Activated T-cell treated with anti-CD3 and anti-CD28 coated beads, Interleukin-2, amount 50 U/mL, for 72 hours (primary cell): ENCODE measurements at regions not wholly inside any gene's neighbourhood (a gene's known extent, or its start where the extent isn't known, plus 50 kb on each side); places are given as distances from the start of the nearest gene placed in this dataset.
A peak's percentile ranks its signal among the peaks of the same experiment; 100 is the strongest.
"Not testable (repeated sequence)": the region's sequence is repeated elsewhere in the genome, so short reads cannot be mapped to it uniquely, and the experiment has no call there.

Experiments used
- ATAC-seq, 2 donors: fragments of 150-1000 bp; cut with Tn5 transposase; replicated peaks in 1 of 2; 2 replicates each; pipeline ENCODE4 v1.10.0; 2021; ENCODE audit warnings: moderate library complexity in 2 of 2, mild to moderate bottlenecking in 1 of 2
- DNase-seq, 2 donors: peaks; one replicate each; pipeline ENCODE4 v3.0.0; 2021 to 2022; ENCODE audit warnings: mixed read lengths in 1 of 2
- H3K27ac Mint-ChIP-seq: one replicate; pipeline ENCODE4 v1.8.0; 2022; ENCODE audit warnings: mild to moderate bottlenecking, moderate library complexity, mixed read lengths
- H3K27me3 Mint-ChIP-seq: one replicate; pipeline ENCODE4 v1.8.0; 2022; ENCODE audit warnings: low read depth, mixed read lengths
- H3K36me3 Mint-ChIP-seq, 2 donors: one replicate each; pipeline ENCODE4 v1.8.0; 2022; ENCODE audit warnings: mixed read lengths in 2 of 2, mild to moderate bottlenecking in 1 of 2; ENCODE audit not compliant: insufficient read depth in 2 of 2
- H3K4me1 Mint-ChIP-seq: one replicate; pipeline ENCODE4 v1.8.0; 2022; ENCODE audit warnings: low read depth, mixed read lengths
- H3K4me3 Mint-ChIP-seq, 2 donors: one replicate each; pipeline ENCODE4 v1.8.0; 2022; ENCODE audit warnings: mild to moderate bottlenecking in 2 of 2, mixed read lengths in 2 of 2, moderate library complexity in 2 of 2
- H3K9me3 Mint-ChIP-seq, 2 donors: one replicate each; pipeline ENCODE4 v1.8.0; 2022; ENCODE audit warnings: mixed read lengths in 2 of 2

DNA sequence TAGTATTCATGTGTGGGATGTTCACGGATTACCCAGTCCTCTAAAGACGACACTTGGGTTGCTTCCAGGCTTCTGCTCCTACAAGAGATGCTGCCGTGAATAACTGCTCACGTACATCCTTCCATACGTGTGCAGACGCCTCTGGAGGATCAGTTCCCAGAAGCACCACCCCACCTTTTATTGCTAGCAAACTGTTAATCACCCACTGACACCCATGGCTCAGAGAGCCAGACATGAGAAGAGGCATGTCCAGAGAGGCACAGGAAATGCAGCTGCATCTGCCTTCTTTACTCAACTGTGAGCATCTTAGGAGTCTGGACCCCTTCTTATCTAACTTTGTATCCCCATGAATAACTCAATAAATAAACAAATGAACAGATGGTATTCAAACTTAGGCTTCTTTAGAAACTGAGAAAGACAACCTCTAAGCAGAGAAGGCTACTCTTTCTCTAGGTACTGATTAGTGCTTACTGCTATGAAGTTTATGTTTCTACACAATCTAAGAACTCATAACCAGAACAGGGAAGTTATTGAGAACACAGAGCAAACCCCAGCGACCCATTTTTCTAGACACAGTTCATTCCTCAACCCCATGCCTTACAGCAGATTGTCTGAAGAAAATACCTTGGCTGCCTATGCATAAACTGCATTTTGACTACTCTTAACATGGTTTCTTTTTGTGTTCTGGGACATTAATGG lies 228.7 kb upstream of the RREB1 start:
- Mint-ChIP-seq H3K4me3 (no peak overlapping the region), H3K27ac (no peak overlapping the region), H3K27me3 (peaks cover 6% of the 10 kb centered on the region), H3K4me1 (peaks cover 8% of the 10 kb centered on the region), H3K36me3 (no peaks in the 10 kb centered on the region), H3K9me3 (no peaks in the 10 kb centered on the region)
- ATAC-seq (no peak), DNase-seq (no peak)

DNA sequence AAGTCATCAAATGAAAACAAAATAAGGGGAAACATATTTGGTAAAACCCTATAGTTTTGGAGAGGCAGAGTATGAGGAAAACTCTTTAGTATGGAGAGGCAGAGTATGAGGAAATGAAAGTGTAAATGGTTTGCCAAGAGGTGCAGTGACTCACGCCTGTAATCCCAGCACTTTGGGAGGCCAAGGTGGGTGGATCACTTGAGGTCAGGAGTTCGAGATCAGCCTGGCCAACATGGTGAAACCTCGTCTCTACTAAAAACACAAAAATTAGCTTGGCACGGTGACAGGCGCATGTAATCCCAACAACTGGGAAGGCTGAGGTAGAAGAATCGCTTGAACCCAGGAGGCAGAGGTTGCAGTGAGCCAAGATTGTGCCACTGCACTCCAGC lies 228.2 kb upstream of the RREB1 start:
- not testable (repeated sequence) for H3K4me1 Mint-ChIP-seq, H3K27ac Mint-ChIP-seq, H3K27me3 Mint-ChIP-seq, H3K36me3 Mint-ChIP-seq, DNase-seq, H3K4me3 Mint-ChIP-seq, ATAC-seq, H3K9me3 Mint-ChIP-seq

DNA sequence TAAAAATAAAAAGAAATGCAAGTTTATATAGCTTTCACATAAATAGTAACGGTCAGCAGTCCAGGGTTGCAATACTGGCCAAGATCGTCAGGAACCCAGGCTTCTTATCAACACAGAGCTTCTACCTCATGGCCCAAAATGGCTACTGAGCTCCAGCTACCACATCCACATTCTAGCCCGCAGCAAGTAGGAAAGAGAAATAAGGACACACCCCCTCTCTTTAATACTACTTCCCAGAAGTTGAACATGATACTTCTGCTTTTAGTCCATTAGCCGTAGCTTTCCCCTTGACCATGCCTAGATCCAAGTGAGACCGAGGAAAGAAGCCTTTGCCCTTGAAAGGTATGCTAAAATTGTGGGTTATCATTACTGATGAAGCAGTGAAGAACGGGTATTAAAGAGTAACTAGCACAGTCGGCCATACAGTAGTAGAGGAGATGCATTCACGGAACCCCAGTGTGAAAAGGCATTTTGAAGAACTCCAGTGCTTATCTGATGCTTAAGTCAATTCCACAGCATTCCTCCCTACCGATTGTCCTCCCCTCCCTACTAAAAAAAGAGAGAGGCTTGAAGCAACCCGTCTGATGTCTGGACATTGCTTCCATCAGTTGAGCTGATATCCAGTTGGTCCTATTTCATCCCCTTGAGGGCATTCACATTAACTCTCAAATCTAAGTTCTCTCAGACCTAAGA lies 226.9 kb upstream of the RREB1 start:
- H3K4me1 Mint-ChIP-seq: peaks cover 8% of the 10 kb centered on the region
- H3K27me3 Mint-ChIP-seq: peaks cover 4% of the 10 kb centered on the region
- H3K9me3 Mint-ChIP-seq: no peaks in the 10 kb centered on the region
- no peak for ATAC-seq
- H3K27ac Mint-ChIP-seq: no peak overlapping the region
- no peaks in the 10 kb centered on the region for H3K36me3 Mint-ChIP-seq
- no peak for DNase-seq
- no peak overlapping the region for H3K4me3 Mint-ChIP-seq

DNA sequence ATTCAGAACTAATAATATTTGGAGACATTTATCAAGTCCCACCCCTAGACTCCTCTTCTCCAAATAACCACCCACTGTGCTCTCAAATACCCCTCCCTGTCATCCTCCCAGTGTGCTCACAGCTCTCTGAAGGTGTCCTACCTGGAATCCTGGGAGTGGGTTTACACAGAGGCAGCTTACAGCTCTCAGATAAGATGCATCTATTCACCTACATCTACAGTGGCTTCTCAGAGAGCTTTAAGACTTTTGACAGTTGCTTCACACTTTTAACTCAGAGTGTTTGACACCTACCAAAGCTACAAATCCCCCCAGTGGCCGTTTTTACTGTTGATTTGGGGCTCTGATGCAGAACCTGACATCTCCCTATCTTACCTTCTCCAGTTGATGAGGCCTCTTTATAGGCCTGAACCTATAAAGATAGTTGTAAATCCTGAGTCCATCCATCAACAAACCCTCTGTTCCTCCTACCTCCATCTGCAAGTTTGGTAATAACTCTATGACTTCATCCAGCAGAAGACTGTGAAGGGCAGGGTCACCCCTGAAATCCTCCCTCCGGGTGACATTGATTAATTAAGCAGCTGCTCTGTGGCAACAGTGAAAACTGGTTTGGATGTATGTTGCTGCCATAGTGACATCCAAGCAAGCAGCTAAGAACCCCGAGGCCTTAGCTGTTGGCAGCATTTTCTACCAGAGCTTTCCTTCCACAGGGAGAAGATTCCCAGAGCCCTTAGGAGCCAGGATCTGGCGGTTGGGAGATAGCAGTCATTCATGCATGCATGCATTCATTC lies 226.1 kb upstream of the RREB1 start:
- no peak for ATAC-seq
- peaks cover 12% of the 10 kb centered on the region for H3K4me1 Mint-ChIP-seq
- H3K9me3 Mint-ChIP-seq: no peaks in the 10 kb centered on the region
- DNase-seq: no peak
- no peaks in the 10 kb centered on the region for H3K36me3 Mint-ChIP-seq
- no peak overlapping the region for H3K4me3 Mint-ChIP-seq
- no peak overlapping the region for H3K27ac Mint-ChIP-seq
- H3K27me3 Mint-ChIP-seq: no peaks in the 10 kb centered on the region

DNA sequence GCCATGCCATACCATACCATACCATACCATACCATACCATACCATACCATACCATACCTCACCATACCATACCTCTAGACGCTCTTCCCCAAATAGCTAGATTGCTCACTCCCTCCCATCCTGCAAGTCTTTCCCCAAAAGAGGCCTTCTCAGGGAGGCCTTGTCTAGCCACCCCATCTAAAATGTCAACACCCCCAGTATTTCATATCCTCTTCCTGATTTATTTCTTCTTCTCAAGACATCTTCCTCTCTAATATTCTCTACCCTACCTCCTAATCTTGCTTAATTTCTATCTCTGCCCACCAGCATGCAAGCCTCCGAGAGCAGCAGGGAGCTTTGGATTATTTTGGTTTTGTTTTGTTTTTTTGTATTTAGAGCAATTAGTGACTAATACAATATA lies 225.2 kb upstream of the RREB1 start:
- ATAC-seq (no peak), DNase-seq (no peak)
- Mint-ChIP-seq H3K4me3 (no peak overlapping the region), H3K27ac (no peak overlapping the region), H3K4me1 (peaks cover 12% of the 10 kb centered on the region), H3K27me3 (no peaks in the 10 kb centered on the region), H3K9me3 (no peaks in the 10 kb centered on the region), H3K36me3 (no peaks in the 10 kb centered on the region)

DNA sequence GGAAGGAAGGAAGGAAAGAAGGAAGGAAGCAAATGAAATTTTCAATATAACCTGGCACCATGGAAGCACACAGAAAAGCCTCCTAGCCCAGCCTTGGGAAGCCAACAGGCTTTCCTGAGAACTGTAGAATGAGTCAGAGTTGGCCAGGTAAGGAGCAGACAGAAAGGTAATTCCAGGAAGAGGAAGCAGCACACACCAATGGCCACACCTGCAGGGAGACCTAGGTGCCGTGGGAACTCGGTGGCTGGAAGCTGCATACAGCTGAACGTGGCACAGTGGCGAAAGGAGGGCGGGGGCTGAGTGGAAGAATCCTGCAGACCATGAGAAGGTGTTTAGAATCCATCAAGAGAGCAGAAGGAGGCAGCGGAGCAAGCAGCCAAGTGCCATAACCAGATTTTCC lies 224.8 kb upstream of the RREB1 start:
- H3K4me3 Mint-ChIP-seq: no peak overlapping the region
- no peaks in the 10 kb centered on the region for H3K36me3 Mint-ChIP-seq
- no peaks in the 10 kb centered on the region for H3K9me3 Mint-ChIP-seq
- no peak overlapping the region for H3K27ac Mint-ChIP-seq
- peaks cover 12% of the 10 kb centered on the region for H3K4me1 Mint-ChIP-seq
- DNase-seq (no peak), ATAC-seq (no peak)
- no peaks in the 10 kb centered on the region for H3K27me3 Mint-ChIP-seq

DNA sequence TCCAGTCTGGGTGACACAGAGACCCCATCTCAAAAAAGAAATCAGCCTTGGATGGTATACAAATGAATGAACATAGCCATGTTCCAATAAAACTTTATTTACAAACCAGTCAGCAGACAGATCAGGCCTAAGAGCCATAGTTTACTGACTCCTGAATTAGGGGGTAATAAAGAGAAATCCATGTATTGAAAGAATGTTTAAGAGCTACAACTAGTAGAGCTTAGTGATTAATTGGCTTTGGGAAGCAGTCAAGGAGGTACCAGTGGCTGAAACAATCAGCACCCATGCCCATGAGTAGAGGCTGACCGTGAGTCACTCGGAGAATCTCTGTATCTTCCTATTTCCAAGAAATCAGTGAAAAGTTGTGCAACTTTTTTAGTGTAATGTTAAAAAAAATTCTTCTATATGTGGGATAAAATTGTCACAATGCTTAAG lies 223.6 kb upstream of the RREB1 start:
- H3K27me3 Mint-ChIP-seq: no peaks in the 10 kb centered on the region
- no peak overlapping the region for H3K27ac Mint-ChIP-seq
- H3K36me3 Mint-ChIP-seq: no peaks in the 10 kb centered on the region
- ATAC-seq (no peak), DNase-seq (no peak)
- no peak overlapping the region for H3K4me3 Mint-ChIP-seq
- no peaks in the 10 kb centered on the region for H3K9me3 Mint-ChIP-seq
- H3K4me1 Mint-ChIP-seq: peaks cover 12% of the 10 kb centered on the region

DNA sequence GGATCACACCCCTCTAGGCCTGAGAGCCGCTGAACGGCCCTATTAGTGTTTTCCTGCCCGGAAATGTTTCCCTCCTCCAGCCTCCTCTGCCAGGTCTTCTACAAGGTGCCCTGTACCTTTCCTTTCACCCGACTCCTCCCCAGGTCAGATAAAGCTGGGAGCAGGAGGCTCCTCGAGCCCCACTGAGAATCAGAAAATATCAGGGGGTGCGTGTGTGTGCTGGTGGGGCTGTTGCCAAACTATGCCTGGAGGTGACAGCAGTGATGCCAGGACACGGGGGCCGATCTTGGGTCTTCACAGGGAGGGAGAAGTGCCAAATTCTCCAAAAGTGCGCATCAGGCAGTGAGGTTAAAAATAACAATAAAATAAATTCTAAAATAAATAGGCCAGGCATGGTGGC lies 222.8 kb upstream of the RREB1 start:
- no peak overlapping the region for H3K27ac Mint-ChIP-seq
- no peaks in the 10 kb centered on the region for H3K36me3 Mint-ChIP-seq
- no peak for DNase-seq
- peaks cover 5% of the 10 kb centered on the region for H3K4me1 Mint-ChIP-seq
- H3K27me3 Mint-ChIP-seq: no peaks in the 10 kb centered on the region
- ATAC-seq: no peak
- no peak overlapping the region for H3K4me3 Mint-ChIP-seq
- H3K9me3 Mint-ChIP-seq: no peaks in the 10 kb centered on the region

DNA sequence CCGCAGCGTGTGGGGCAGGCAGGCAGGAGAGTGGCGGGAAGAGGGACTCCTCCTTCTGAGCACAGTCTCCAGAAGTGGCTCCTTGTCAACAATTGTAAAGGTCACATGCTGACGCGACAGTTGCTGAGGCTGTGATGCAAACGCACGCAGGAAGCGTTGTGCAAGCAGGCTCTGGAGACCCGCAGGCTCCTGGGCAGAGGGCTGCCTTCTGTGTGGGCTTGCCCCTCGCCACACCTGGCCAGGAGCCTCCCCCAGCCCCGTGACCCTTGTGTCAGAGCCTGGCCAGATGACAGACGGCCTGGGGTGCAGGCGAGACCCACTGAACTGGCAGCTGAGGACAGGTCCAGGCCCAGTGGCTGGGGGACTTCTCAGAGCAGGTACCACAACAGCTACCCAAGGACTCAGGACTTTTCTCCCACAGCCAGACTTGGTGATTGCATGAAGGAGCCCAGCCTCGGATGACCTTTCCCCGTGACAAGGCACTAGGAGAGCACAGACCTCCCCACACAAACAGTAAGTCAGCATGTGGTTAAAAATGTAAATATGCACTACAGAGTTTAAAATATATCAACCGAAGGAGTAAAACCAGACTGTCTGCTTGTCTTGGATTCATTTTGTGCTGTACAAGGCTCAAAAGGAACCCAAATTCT lies 222.1 kb upstream of the RREB1 start:
- Mint-ChIP-seq H3K4me3 (no peak overlapping the region), H3K27ac (no peak overlapping the region), H3K27me3 (no peaks in the 10 kb centered on the region), H3K4me1 (peaks cover 4% of the 10 kb centered on the region), H3K9me3 (no peaks in the 10 kb centered on the region), H3K36me3 (no peaks in the 10 kb centered on the region)
- DNase-seq (no peak), ATAC-seq (peak; percentile 24 to 42)

DNA sequence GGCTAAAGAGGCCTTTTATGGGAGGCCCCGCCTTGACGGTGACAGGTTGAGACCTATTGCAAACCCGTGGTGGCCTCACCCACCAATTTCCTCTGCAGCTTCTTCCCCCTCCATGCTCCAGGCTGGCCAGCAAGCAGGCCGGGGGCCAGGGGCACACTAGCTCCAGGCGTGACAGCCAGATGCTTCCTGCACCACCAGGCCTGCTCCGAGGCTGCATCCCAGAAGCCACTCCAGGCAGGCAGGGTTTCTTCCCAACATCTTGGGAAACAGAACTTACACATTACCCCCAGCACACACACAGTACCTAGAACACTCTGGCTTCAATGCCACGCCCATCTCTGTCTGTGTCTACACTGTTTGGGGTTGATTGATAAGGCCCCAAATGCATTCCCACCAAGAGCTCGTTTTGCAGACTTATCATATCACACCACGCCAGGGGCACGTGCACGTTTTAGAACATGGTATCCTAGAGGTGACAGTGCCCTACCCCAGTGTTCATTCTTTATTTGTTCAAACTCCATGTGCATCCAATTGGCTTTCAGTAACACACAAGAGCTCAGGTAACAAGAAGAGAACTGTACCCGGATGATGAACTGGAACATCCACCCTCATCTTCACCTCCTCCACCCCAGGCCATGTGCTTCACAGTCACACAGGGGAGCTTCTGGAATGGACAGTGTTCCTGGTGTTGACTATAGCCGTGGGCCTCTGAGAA lies 221.4 kb upstream of the RREB1 start:
- H3K27ac Mint-ChIP-seq: no peak overlapping the region

DNA sequence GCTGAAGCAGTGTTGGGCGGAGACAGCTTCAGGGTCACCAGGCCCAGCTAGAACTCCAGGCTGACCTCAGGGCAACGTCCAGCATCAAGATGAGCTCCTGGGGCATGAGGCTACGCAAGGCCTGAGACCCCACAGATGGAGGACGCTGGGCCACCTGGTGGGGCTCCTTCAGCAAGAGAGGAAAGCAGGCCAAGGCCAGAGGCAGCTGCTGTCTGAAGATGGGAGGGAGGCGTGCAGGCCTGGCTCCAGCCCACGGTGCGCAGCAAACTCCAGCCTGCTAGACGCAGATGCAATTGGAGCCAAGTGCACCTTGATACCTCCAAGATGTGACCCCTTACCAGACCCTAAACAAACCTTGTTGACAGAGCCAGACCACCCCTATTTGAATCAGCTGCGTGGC lies 220.9 kb upstream of the RREB1 start:
- no peak for DNase-seq
- Mint-ChIP-seq H3K27ac (no peak overlapping the region), H3K4me3 (no peak overlapping the region)

More for the DNA sequence above, 221.4 kb upstream of the RREB1 start:
- H3K9me3 Mint-ChIP-seq: no peaks in the 10 kb centered on the region
- H3K4me1 Mint-ChIP-seq: peaks cover 9% of the 10 kb centered on the region
- DNase-seq (no peak), ATAC-seq (peak in 1 of 2 donors; percentile 22)
- no peak overlapping the region for H3K4me3 Mint-ChIP-seq
- no peaks in the 10 kb centered on the region for H3K27me3 Mint-ChIP-seq
- no peaks in the 10 kb centered on the region for H3K36me3 Mint-ChIP-seq

DNA sequence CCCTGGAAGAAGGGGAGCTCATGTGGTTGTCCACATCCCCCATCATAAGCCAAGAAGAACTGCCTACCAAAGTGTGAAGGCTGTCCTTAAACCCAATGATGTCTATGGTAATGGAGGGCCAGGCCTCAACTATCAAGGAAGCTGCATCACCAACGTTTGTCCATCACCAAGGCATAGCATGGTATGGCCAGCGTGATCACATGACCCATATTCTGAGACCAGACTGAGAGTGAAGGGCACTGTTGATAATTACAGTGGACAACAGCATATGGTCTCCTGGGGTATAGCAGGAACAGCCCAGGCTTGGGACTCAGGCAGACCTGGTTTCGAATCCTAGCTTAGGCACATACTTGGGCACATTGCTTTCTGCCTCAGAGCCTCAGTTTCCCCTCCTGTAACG lies 218.2 kb upstream of the RREB1 start:
- Mint-ChIP-seq H3K4me1 (peaks cover 21% of the 10 kb centered on the region), H3K9me3 (no peaks in the 10 kb centered on the region), H3K27ac (no peak overlapping the region), H3K4me3 (no peak overlapping the region), H3K27me3 (no peaks in the 10 kb centered on the region), H3K36me3 (no peaks in the 10 kb centered on the region)
- ATAC-seq (no peak), DNase-seq (no peak)

More for the DNA sequence above, 220.9 kb upstream of the RREB1 start:
- Mint-ChIP-seq H3K4me1 (peaks cover 15% of the 10 kb centered on the region), H3K36me3 (no peaks in the 10 kb centered on the region), H3K27me3 (no peaks in the 10 kb centered on the region), H3K9me3 (no peaks in the 10 kb centered on the region)
- ATAC-seq: no peak
